ENCODE measurements at regions not wholly inside any gene's neighbourhood (a gene's known extent, or its start where the extent isn't known, plus 50 kb on each side); places are given as distances from the start of the nearest gene placed in this dataset.

DNA sequence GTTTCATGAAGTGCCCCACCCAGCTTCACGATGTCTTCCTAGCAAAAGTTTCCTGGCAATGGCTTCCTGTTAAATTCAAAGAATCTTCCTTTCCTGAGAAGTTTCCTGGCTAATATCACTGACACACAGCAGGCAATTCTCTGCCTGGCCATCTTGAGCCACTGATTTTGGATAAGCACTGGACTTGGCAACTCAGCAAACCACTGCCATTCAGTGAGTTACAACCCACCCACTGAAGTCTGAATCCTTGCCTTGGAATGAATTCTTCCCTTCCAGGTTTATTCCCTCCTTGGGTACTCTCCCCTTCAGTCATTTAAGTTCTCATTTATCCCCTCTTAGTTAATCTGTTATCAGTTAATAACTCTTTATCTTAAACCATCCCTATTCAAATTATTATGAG, 426.0 kb downstream of the MBD2 start:
- TF ChIP-seq, protein P1, sequence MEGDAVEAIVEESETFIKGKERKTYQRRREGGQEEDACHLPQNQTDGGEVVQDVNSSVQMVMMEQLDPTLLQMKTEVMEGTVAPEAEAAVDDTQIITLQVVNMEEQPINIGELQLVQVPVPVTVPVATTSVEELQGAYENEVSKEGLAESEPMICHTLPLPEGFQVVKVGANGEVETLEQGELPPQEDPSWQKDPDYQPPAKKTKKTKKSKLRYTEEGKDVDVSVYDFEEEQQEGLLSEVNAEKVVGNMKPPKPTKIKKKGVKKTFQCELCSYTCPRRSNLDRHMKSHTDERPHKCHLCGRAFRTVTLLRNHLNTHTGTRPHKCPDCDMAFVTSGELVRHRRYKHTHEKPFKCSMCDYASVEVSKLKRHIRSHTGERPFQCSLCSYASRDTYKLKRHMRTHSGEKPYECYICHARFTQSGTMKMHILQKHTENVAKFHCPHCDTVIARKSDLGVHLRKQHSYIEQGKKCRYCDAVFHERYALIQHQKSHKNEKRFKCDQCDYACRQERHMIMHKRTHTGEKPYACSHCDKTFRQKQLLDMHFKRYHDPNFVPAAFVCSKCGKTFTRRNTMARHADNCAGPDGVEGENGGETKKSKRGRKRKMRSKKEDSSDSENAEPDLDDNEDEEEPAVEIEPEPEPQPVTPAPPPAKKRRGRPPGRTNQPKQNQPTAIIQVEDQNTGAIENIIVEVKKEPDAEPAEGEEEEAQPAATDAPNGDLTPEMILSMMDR (conservative IDR thresholded peaks at IDR 0.05 in 1 of 2, IDR thresholded peaks at IDR 0.05 in 1 of 2; ENCODE audit: low read depth in 1 of 2, low read length in 2 of 2): no peak
- TF ChIP-seq EZH2 (IDR thresholded peaks at IDR 0.05; ENCODE audit: low read length, missing control alignments): no peak

Data from fibroblast of lung (primary cell).